Glomerular visceral epithelial cell (primary cell): ENCODE measurements at regions not wholly inside any gene's neighbourhood (a gene's known extent, or its start where the extent isn't known, plus 50 kb on each side); places are given as distances from the start of the nearest gene placed in this dataset.
"Not testable (repeated sequence)": the region's sequence is repeated elsewhere in the genome, so short reads cannot be mapped to it uniquely, and the experiment has no call there.

ENCODE experiments used
- DNase-seq: peaks from one replicate; pipeline ENCODE4 v3.0.0-alpha.2; 2016; ENCODE audit errors: extremely low spot score

DNA sequence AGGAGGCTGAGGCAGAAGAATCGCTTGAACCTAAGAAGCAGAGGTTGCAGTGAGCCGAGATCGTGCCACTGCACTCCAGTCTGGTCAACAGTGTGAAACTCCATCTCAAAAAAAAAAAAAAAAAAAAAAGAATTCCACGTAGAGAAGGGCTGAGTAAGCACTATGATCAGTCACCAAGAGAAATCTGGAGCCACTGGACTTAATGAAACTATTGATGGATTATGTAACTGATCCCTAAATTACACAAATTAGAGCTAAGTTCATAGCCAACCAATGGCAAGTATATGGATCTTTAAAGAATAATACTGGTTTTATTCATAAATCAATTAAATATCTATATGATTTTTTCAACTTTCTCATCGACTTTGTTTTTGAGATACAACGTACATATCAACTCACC lies 72.2 kb upstream of the ABLIM1 start:
- DNase-seq, result no peak

DNA sequence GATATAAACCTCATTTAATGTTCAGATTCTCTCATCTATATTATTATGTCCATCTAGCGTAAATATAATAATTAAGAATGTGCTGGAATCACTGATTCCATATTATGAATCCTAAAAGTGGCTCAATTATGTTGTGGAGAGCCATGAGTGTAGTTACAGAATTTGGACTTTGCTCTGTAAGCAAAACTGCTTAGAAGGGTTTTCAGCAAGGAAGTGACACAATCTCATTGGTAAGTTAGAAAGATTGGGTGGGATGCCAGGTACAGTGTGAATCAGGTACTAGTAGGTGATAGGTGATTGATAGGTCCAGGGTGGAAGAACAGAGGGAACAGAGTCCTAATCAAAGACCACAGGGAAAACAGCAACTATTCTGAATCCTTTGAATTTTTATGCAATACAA lies 74.9 kb upstream of the ABLIM1 start:
- no peak for DNase-seq

DNA sequence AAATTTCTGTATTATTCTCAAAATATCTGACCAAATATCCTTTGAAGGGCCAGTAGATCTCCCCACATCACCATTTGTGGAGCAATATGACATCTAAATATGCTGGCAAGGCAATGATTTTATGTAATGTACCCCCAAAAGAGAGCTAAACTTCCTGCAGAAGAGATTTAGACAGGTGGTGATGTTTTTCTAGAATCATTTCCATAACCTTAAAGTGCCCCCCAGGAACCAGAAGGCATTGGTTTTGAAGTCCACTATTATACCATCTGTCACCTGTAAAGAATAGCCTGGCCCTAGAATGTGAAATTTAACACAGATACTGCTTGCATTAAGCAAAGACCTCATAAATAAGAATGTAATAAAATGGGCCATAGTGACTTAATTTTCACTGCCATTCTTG lies 77.9 kb upstream of the ABLIM1 start:
- no peak for DNase-seq

DNA sequence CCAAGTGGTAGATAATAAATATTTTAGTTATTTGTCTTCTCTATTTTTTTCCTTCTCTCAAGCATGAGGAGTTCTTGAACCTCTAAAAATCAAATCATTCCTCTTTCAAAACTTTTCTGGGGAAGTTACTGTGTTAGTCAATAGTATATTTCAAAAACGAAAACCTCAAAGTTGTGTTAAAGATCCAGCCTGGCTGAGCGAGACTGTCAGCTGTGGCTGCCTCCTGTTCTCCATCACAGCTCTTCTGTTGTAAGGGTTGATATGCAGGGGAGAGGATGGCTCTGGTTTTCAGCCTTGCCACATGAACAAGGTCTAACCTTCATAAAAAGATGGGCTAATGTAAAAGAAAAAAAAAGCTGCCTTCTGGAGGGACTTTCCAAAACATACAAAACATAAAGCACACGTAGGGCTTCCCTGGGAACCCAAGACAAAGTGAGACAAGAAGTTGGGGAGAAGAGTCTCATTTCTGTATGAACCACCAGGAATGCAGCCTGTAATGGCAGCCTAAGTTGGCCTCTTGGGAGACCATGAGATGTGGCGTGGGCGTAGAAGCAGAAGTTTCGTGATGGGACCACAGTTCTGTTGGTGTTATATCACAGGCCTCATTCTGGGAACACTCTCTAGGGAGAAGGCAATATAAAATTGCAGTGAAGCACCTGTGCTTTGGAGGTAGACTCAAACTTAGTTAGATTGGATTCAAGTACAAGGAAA lies 77.9 kb upstream of the FHIP2A start:
- no peak for DNase-seq

DNA sequence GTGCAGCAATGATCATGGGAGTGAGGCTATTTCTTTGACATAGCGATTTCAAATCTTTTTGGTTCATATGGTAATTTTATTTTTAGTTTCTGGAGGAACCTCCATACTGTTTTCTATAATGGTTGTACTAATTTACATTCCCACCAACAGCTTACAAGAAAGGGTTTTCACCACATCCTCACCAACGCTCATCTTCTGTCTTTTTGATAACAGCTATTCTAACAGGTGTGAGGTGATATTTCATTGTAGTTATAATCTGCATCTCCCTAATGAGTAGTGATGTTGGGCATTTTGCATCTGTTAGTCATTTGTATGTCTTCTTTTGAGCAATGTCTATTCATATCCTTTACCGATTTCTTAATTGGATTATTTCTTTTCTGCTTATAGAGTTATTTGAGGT lies 75.0 kb upstream of the FHIP2A start:
- DNase-seq, result no peak

DNA sequence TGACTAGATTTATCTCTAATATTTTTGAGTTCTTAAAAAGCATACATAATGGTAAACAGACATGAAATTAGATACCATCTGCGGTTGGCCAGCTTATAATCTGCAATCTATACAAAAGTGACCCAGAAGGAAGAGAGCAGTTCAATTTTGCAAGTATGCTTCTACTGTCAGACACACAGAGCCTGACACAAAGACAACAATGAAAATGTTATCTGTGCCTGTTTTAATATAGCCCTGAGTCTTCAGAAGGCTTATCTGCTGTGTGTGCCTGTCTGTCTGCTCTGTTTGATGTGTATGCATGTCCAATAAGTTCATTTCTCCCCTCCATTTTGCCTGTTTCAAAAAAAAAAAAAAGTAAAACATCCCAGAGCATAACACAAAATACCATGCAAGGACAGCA lies 73.3 kb upstream of the FHIP2A start:
- no peak for DNase-seq

DNA sequence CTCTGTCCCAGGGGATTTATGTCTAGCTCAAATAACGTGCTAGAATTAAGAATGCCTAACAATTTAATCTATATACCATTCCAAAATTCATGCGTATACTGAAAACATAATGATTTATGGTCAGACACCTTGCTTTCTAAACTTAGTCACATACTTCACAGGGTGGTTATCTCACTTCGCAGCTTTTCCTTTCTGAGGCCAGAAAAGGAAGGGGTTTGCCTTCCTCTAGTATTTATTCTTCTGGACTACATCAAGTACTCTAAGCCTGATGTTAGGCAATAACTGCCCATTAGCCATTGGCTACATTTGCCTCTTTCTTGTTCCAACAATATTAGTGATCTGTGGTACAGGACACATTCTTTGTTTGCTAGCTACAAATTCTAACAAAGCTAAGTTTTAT lies 72.6 kb upstream of the FHIP2A start:
- DNase-seq, result no peak

DNA sequence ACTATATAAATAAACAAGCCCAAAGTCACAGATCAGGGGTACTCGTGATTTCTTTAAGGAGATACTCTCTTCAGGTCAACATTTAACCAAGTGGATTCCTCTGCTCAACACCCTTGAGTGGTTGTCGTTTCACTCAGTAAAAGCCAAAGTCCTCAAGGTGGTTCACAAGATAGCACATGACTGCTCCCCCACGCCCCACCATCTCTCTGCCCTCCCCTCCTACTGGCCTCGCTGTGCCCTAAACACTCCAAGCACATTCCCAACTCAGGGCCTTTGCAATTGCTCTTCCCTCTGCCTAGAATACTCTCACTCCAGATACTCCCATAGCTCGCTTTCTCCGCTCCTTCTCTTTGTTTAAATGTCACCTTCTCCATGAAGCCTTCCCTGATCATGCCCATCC lies 72.1 kb upstream of the FHIP2A start:
- no peak for DNase-seq

DNA sequence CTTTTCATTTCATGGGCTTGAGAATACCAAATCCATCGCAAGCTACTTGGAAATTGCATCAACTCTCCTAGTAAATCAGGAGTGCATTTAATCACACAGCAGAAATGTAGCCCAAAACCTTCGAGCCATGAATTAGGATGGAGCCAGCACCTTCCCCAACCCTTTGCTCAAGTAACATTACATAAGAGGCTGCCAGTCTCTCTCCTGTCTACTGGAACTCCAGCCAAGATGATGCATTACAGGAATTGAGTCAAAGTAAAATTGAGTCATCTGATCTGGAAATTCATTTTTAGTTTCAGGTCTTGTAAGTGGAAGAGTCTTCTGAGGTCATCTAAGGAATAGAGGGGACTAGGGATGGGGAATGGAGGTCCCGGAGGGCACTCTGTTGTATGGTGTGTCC lies 69.7 kb upstream of the FHIP2A start:
- DNase-seq, result no peak

DNA sequence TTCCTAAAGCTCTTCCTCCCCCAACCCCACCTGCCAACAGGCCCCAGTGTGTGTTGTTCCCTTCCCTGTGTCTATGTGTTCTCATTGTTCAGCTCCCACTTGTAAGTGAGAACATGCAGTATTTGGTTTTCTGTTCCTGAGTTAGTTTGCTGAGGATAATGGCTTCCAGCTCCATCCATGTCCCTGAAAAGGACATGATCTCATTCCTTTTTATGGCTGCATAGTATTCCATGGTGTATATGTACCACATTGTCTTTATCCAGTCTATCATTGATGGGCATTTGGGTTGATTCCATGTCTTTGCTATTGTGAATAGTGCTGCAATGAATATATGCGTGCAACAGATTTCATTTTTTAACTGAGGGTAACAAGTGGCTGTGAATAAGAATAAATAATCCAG lies 69.0 kb upstream of the FHIP2A start:
- not testable (repeated sequence) for DNase-seq

DNA sequence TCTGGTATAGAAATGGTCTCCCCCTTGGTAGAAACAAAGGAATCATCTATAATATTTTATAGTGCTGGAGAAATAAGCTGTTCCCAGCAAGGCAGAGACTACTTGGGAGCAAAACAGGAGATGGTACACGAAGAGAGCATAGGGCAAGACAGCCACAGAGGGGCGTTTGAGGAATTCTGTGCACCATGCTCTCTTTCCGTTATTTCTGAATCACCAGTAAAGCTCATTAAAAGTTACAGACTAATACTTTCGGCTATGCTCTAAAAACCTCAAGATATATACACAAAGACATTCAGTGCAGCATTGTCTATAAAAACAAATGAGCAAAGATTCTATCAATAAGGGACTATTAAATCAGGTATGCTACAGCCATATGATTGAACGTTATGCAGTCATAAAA lies 68.5 kb upstream of the FHIP2A start:
- no peak for DNase-seq

DNA sequence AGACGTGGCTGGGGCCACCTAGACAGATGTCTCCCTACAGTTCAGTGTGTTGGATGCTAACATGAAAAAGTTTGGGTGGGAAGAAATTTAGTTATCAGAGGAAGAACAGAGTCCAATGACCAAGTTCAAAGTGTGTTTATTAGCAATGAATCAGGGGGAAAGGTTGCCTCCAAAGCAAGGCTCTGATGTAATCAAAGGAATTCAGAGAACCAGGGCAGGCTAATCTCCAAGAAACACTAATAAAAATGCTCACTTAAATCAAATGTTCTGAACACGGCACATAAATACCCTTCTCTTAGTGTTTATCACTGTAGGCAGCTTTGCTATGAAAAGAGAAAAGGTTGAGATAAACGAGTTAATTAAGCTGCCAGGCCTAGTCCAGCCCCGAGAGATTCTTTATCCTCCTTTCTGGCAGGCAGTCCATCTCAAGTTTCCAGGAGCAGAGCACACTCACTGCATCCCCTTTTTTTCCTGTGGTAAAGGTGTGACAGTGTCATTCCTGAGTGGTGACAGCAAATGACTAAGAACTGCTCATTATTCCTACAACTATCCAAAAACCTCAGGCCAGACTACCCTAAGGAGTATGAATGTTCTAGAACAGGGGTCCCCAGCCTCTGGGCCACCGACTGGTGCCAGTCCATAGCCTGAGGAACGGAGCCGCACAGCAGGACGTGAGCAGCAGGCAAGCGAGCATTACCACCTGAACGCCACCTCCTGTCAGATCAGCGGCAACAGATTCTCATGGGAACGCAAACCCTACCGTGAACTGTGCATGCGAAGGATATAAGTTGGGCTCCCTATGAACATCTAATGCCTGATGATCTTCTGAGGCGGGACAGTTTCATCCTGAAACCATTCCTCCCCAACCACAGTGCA lies 66.9 kb upstream of the FHIP2A start:
- DNase-seq, result no peak

DNA sequence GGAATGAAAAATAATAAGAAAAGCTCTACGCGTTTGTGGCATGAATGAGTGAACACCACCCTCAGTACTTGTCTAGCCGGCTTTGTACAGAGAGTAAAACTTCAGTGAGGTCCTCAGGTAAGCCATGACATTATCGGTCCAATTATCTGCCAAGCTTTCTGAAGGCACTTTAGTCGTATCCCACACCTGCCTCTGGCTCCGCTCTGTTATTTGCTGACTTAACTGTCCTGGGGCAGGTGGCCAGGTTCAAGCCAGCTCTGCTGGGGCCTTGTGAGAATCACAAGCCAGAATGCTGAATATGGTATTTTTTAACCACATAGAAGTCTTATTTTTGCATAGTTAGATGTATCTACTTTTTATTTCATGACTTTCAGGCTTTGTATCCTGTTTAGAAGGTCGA lies 66.0 kb upstream of the FHIP2A start:
- no peak for DNase-seq

DNA sequence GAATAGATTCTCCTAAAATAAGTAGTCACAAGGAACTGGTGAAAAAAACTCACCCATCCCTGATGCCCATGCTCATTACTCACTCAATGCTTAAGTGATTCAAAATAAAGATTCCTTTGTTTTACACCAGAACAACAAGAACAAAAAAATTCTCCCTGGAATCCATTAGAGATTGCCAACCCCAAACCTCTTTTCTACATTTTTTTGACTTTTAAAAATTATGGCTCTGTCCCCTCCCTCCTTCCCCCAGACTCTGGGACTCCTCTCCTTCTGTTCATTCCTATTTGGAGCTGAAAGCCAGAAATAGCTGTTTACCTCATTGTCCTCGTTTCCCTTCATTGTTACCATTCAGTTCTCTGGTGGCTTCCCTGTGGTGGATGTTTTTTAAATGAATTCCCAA lies 63.2 kb upstream of the FHIP2A start:
- DNase-seq, result no peak

DNA sequence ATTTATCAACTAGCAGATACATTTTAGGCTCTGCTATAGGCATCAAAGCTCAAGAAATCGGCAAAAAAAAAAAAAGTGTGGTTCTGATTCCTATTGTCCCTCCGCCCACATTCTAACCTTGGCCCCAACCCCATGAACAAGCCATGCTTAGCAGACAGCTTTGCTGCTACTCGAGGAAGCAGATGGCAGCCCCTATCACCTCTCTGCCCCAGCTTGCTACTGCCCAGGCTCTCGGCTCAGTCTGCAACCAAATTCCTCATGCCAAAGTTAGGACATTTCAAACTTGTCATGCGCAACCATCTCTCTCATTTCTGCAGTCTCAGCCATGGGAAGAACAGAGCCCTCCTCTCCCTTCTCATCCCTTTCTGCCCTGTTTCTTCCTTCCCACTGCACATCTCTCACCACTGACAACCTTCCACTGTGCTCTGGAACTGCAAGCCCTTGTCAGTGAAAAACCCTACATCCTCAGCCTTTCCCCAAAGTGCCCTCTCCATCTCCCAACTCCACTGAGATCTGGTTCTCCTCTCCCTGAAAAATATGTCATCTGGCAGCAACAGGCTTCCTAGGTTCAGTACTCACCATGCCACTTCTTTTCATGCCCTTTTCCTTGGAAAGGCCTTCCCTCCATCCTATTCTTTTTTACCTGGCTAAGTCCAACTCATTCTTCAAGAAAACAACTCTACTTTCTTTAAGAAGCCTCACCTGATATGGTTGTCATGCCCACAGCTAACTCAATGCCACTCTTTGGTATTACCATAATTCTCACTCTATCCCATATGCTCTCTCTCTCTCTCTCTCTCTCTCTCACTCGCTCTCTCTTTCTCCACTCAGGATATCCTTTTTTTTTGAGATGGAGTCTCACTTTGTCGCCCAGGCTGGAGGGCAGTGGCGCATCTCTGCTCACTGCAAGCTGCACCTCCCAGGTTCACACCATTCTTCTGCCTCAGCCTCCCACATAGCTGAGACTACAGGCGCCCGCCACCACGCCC lies 60.1 kb upstream of the FHIP2A start:
- no peak for DNase-seq

DNA sequence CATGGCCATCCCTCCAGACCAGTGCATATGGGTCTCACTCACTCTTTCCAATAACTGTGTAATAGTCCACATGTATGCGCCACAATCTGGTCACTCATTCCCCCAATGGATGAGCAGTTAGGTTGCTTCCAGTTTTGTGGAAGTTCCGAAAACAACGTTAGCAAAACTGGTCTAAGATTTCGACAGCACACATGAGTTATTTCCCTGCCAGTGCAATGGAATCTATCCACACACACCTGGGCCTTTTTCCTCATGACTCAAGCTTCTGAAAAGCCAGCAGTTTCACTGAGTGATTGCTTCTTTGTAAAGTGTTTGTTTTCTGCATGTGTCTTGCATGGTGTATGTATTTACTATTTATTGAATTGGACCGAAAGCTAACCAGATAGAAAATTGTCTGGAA lies 58.8 kb upstream of the FHIP2A start:
- DNase-seq, result no peak

DNA sequence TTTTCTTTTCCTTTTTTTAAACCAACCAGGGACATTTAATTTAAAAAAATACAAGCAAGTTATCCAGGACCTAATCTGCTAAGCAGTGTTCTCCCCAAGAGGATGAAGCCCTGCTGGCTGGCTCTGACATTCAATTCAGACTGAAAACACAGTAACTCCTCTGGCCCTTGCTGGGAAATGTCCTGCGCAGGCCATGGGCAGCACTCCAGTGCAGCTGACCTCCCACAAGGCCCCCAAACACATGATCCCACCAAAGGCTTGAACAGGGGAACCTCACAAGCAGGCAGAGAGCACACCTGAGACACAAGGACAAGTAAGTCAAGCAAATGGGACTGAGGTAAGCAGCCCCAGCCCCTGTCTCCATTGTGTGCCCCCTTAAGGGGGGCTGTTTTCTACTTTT lies 56.9 kb upstream of the FHIP2A start:
- DNase-seq, result no peak

DNA sequence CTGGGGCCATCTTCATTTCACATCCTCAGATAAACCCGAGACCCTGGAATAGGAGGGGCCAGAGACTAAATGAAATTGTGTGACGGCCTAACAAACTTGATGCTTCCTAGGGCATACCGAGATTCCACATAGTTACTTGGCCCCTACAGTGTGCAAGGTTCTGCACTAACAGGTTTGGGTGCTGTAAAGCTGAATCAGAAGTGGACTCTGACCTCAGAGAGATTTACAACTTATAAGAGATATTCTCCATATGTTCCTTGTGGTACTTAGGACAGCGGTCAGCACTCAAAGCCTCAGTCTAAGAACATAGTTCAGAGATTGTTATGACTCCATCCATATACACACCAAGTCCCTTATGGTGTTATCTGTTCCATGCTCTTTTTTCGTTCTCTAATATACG lies 55.1 kb upstream of the FHIP2A start:
- peak; percentile 23 for DNase-seq

DNA sequence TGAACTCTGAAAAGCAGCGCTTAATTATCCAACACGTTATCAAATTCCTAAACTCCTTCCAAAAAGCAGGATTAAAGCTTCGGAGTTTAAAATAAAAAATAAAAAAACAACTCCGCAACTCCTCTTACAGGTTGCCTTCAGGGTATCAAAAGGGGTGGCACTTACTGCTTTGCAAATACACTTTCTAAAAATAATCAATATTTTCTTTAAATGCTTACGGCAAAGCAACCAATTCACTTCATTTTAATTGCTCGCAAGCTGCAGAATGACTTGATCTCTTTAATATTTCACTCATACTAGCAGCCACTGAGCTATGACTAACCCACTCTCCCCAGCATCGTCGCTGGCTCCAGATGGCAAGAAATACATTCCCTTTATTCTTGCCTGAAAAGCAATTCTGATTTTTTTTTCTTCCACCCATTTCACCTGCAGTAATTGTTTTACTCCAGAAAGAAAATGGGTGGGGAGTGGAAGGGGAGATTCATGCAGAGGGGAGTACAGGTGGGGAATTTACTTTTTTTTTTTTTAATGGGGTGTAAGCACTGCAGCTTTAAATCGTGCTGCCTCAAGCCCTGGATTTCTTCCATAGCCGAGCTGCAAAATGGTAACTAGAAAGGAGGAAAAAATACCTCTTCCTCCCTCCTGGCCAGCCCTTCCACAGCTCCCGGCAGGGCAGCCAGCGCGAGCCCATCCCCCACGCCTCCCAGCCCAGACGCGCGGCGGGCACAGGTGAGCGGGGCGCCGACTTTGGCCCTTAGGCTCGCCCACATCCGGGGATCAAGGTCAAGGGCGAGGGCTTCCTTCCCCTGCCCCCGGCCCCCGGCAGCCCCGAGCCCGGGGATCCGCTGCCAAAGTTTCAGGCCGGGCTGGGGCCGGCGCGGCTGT lies 54.2 kb upstream of the FHIP2A start:
- peak; percentile 52 for DNase-seq

DNA sequence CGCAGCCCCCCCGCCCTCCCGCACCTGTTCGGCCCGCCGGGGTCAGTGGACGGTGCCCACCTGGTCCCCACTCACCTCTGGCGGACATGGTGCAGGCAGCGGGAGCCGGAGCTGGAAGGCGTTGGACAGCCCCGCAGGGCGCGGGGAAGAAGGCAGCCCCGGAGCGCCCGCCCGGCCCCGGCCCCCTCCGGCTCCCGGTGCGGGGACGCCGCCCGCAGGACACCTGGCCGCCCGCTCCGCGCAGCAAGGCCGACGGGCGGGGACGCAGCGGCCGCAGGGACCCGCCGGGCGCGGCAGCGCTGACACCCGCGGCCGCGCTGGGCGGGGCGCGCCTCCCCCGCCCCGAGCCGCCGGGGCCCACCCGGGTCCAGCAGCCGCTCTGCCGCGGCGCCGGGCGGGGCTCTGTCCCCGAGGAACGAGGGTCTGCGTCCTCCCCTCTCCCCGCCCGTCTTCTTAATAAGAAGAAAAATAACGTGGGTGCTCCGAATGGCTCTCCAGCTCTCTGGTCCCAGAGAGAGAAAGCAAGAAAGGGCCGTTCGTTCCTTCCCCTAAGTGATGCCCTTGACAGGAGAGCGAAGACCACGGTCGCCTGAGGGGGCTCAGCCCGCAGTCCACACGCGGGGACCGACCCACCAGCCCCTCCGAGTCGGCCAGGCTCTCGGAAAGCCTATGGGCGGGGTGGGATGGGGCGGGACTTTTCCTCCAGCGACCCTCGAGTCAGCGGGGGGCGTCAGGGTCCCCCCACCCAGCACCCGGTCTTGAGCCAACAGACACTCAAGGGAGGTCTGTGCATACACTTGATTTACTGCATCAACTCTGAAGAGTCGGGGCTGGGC lies 53.4 kb upstream of the FHIP2A start:
- no peak for DNase-seq
